Body of pancreas (tissue), 4 donors: ENCODE measurements at regions not wholly inside any gene's neighbourhood (a gene's known extent, or its start where the extent isn't known, plus 50 kb on each side); places are given as distances from the start of the nearest gene placed in this dataset.

Source experiments
- ATAC-seq: fragments of 150-250 bp; one replicate; pipeline ENCODE4 v1.9.1; 2016
- DNase-seq, 4 donors: peaks; one replicate each; pipeline ENCODE4 v3.0.0-alpha.2; 2019
- H3K27ac ChIP-seq, 4 donors: fragments of 200-600 bp; sonication (generic); 1 replicate in 3 of 4; 2 replicates in 1 of 4; pipeline versions ENCODE4 v1.5.1 to v1.6.1; 2016 to 2019; ENCODE audit warnings: mild to moderate bottlenecking in 1 of 4, mixed read lengths in 1 of 4, moderate library complexity in 1 of 4
- H3K27me3 ChIP-seq, 2 donors: fragments of 200-600 bp; sonication (generic); one replicate each; pipeline ENCODE4 v1.6.0; 2016; ENCODE audit warnings: mild to moderate bottlenecking in 1 of 2
- H3K36me3 ChIP-seq, 2 donors: fragments of 200-600 bp; sonication (generic); replicated peaks in 1 of 2; 2 replicates each; pipeline ENCODE4 v1.5.1; 2016; ENCODE audit warnings: low read depth in 2 of 2; ENCODE audit not compliant: insufficient read depth in 1 of 2
- H3K4me1 ChIP-seq: fragments of 200-600 bp; sonication (generic); one replicate; pipeline ENCODE4 v1.6.0; 2016
- H3K4me3 ChIP-seq, 2 donors: fragments of 200-600 bp; sonication (generic); 1 replicate in 1 of 2; 2 replicates in 1 of 2; pipeline ENCODE4 v1.5.1; 2016 to 2019
- H3K9me3 ChIP-seq, 3 donors: fragments of 200-600 bp; sonication (generic); 1 replicate in 2 of 3; 2 replicates in 1 of 3; pipeline ENCODE4 v1.5.1; 2016
- POLR2A ChIP-seq, 3 donors: fragments of 450-650 bp; IDR thresholded peaks; one replicate each; pipeline ENCODE4 v1.6.1; 2016; ENCODE audit warnings: antibody characterized with exemption in 3 of 3, mild to moderate bottlenecking in 2 of 3
- WGBS, 2 donors: methylation state at CpG; one replicate each; pipeline ENCODE4 v1.1.5; 2017; 5-methylcytosine and 5-hydroxymethylcytosine counted together
- intact Hi-C: fragments of 100-400 bp; cut with DNase I; formaldehyde crosslinking; loops from one replicate; pipeline ENCODE4 v1.15.1; 2023
- TF ChIP-seq, protein P1 (sequence below), 7 experiments: fragments of 450-650 bp in 4 of 7; fragments of 200-600 bp in 3 of 7; sonication (generic) in 3 of 7; IDR thresholded peaks; one replicate each; pipeline ENCODE4 v1.5.1; 2016 to 2019; ENCODE audit warnings: antibody characterized with exemption in 7 of 7

DNA sequence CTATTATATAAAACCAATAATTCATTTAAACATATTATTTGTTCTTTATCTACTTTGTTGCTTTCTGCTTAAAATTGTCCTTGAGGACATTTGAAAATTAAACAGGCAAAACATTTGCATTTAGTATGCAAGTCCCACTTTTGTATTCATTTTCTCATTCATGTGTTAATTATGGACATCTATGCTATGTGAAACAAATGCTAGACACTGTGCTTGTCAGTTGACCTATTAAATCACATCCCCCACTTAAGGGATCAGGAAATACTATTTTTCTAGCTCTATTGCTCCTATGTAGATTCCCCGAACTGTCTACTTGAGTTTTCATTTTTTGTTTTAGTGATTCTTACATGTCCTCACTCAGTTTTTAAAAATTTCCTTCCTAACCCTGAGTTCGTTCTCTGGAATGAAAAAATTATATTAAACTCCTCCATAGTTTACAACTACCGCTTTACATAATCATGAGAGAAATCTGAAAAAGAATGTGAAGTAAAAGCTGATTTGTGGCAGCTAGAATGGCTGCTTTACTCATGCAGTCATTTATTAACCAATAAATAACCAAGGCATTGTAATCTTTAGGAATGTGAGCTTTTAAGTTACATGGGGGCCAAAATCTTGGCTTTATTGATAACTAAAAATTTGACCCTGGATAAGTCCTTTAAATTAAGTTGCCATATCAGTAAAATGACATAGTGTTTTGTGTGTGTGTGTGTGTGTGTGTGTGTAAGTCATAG, 188.5 kb downstream of the LIG4 start:
- 33 to 41% methylated on average over 3 of the region's 3 CpGs for WGBS, 2 donors

DNA sequence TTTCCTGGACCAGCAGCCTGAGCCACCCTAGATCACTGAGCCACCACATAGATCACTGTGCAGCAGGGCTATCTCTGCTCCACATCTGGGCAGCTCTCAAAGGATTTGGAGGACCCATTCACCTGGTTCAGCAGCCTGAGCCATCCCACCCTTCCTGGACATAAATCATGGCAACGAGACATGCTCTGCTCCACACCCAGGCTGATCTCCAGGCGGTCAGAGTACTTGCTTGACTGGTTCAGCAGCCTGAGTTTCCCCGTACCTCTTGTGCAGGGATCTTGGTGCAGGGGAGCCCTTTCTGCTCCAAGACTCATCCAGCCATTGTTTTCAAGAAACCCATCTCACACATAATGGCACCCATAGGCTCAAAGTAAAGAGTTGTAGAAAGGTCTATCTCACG, 195.3 kb downstream of the LIG4 start:
- no peak for ATAC-seq
- intact Hi-C loops: no loop called here

More for the DNA sequence above, 188.5 kb downstream of the LIG4 start:
- TF ChIP-seq, protein P1, sequence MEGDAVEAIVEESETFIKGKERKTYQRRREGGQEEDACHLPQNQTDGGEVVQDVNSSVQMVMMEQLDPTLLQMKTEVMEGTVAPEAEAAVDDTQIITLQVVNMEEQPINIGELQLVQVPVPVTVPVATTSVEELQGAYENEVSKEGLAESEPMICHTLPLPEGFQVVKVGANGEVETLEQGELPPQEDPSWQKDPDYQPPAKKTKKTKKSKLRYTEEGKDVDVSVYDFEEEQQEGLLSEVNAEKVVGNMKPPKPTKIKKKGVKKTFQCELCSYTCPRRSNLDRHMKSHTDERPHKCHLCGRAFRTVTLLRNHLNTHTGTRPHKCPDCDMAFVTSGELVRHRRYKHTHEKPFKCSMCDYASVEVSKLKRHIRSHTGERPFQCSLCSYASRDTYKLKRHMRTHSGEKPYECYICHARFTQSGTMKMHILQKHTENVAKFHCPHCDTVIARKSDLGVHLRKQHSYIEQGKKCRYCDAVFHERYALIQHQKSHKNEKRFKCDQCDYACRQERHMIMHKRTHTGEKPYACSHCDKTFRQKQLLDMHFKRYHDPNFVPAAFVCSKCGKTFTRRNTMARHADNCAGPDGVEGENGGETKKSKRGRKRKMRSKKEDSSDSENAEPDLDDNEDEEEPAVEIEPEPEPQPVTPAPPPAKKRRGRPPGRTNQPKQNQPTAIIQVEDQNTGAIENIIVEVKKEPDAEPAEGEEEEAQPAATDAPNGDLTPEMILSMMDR (IDR thresholded peaks at IDR 0.05): no peak
- no peak for TF ChIP-seq POLR2A (IDR thresholded peaks at IDR 0.05)
- intact Hi-C loops: no loop called here
- no peaks in the 10 kb centered on the region for H3K9me3 ChIP-seq
- no peaks in the 10 kb centered on the region for H3K36me3 ChIP-seq
- no peak overlapping the region for H3K4me3 ChIP-seq
- H3K4me1 ChIP-seq: peaks cover 4% of the 10 kb centered on the region
- DNase-seq (no peak), ATAC-seq (peak; percentile 64)
- no peaks in the 10 kb centered on the region for H3K27me3 ChIP-seq
- peak overlapping the region; percentile 22 to 58 (median 50) for H3K27ac ChIP-seq

DNA sequence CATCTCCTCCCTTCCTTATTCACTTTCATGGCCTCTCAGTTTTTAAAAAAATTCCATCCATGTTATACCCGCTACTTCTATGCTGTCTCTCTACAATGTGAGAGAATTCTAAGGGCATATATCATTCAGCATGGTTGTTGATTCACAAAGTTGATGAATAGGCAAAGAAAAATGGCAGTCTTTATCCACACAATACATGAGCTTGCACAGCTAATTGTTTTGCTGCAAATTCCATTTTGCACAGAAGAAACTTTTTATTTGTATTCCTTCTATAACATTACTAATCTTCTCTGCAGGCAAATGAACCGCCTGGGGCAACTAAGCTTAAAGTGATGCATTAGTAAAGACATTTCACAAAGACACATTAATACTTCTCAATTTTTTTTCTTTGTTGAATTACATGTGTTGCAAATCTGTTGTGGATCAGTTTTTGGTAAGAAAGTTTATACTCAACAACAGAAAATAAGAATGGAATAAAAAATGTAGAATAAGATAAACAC, 196.9 kb downstream of the LIG4 start:
- 66 to 83% methylated on average over 2 of the region's 2 CpGs for WGBS, 2 donors
- DNase-seq: no peak
- no peaks in the 10 kb centered on the region for H3K9me3 ChIP-seq
- TF ChIP-seq, protein P1 (IDR thresholded peaks at IDR 0.05): no peak
- no peak for TF ChIP-seq POLR2A (IDR thresholded peaks at IDR 0.05)
- no peaks in the 10 kb centered on the region for H3K4me1 ChIP-seq
- no peaks in the 10 kb centered on the region for H3K36me3 ChIP-seq
- no peak overlapping the region for H3K4me3 ChIP-seq
- ATAC-seq: no peak
- H3K27ac ChIP-seq: no peak overlapping the region
- no peaks in the 10 kb centered on the region for H3K27me3 ChIP-seq
- intact Hi-C loops: no loop called here

More for the DNA sequence above, 195.3 kb downstream of the LIG4 start:
- H3K27me3 ChIP-seq: no peaks in the 10 kb centered on the region
- H3K9me3 ChIP-seq: no peaks in the 10 kb centered on the region
- no peak overlapping the region for H3K27ac ChIP-seq
- H3K36me3 ChIP-seq: no peaks in the 10 kb centered on the region
- H3K4me1 ChIP-seq: no peaks in the 10 kb centered on the region
- no peak for DNase-seq
- no peak for TF ChIP-seq POLR2A (IDR thresholded peaks at IDR 0.05)
- TF ChIP-seq, protein P1 (IDR thresholded peaks at IDR 0.05): no peak
- no peak overlapping the region for H3K4me3 ChIP-seq
- WGBS, 2 donors: 18 to 37% methylated on average over 3 to 4 of the region's 4 CpGs

DNA sequence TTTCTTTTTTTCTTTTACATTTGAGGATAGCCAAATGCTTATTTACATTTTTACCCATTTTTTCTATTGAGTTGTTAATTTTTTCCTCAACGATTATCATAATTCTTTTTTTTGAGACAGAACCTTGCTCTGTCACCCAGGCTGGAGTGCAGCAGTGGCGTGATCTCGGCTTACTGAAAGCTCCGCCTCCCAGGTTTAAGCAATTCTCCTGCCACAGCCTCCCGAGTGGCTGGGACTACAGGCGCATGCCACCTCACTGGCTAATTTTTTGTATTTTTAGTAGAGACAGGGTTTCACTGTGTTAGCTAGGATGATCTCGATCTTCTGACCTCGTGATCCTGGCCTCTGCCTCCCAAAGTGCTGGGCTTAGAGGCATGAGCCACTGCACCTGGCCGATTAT, 208.7 kb downstream of the LIG4 start:
- no peak overlapping the region for H3K4me3 ChIP-seq
- H3K27ac ChIP-seq: no peak overlapping the region
- no peak for DNase-seq
- TF ChIP-seq, protein P1 (IDR thresholded peaks at IDR 0.05): no peak
- TF ChIP-seq POLR2A (IDR thresholded peaks at IDR 0.05): no peak
- 80 to 84% methylated on average over 9 of the region's 9 CpGs for WGBS, 2 donors
- H3K4me1 ChIP-seq: no peaks in the 10 kb centered on the region
- no peak for ATAC-seq
- no peaks in the 10 kb centered on the region for H3K27me3 ChIP-seq
- no peaks in the 10 kb centered on the region for H3K36me3 ChIP-seq
- H3K9me3 ChIP-seq: no peaks in the 10 kb centered on the region
- intact Hi-C loops: no loop called here

DNA sequence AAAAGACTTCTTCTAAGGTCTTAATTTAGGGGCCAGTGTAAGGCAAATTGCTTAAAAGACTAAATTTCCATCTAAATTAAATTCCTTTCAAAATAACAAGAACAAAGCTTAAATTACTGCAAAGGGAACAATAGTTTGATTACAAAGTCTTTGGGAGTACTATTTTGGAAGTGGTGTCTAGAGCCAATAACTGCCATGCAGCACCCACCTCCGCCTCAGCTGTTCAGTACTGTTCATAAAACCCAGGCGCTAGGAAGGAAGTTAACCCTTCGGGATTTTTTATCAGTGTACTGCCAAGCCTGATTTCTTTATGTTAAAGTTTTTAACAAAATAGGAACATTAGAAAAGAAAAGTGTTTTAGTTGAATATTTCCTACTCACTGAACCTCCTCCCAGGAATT, 210.1 kb downstream of the LIG4 start:
- no peak overlapping the region for H3K4me3 ChIP-seq
- no peak overlapping the region for H3K27ac ChIP-seq
- H3K4me1 ChIP-seq: no peaks in the 10 kb centered on the region
- H3K9me3 ChIP-seq: no peaks in the 10 kb centered on the region
- ATAC-seq (no peak), DNase-seq (no peak)
- intact Hi-C loops: no loop called here
- TF ChIP-seq, protein P1 (IDR thresholded peaks at IDR 0.05): no peak
- no peak for TF ChIP-seq POLR2A (IDR thresholded peaks at IDR 0.05)
- no peaks in the 10 kb centered on the region for H3K36me3 ChIP-seq
- WGBS, 2 donors: 63 to 75% methylated on average over 3 of the region's 3 CpGs
- H3K27me3 ChIP-seq: no peaks in the 10 kb centered on the region
